ENCODE measurements at regions not wholly inside any gene's neighbourhood (a gene's known extent, or its start where the extent isn't known, plus 50 kb on each side); places are given as distances from the start of the nearest gene placed in this dataset.

GRCh38 chr3:177468331-177468730, 271.0 kb upstream of the TBL1XR1 start:
- no peak for TF ChIP-seq CTCF (IDR thresholded peaks at IDR 0.05; ENCODE audit: low read length, missing control alignments)
- no peak overlapping the region for H3K4me3 ChIP-seq (replicated peaks; ENCODE audit: low read depth, low read length)
- peak; percentile 89 for DNase-seq (ENCODE audit: low read depth)

- no peak overlapping the region for H3K4me3 ChIP-seq (replicated peaks; ENCODE audit: low read depth, low read length)
- peak; percentile 47 for DNase-seq (ENCODE audit: low read depth)
- no peak for TF ChIP-seq CTCF (IDR thresholded peaks at IDR 0.05; ENCODE audit: low read length, missing control alignments)
These were observed 271.5 kb upstream of the TBL1XR1 start for GRCh38 chr3:177468816-177469215.

GRCh38 chr3:177469216-177469615, 271.9 kb upstream of the TBL1XR1 start:
- no peak for DNase-seq (ENCODE audit: low read depth)
- TF ChIP-seq CTCF (IDR thresholded peaks at IDR 0.05; ENCODE audit: low read length, missing control alignments) = no peak
- H3K4me3 ChIP-seq (replicated peaks; ENCODE audit: low read depth, low read length) = no peak overlapping the region

- TF ChIP-seq CTCF (IDR thresholded peaks at IDR 0.05; ENCODE audit: low read length, missing control alignments) = no peak
- DNase-seq (ENCODE audit: low read depth) = no peak
- no peak overlapping the region for H3K4me3 ChIP-seq (replicated peaks; ENCODE audit: low read depth, low read length)
These were observed 273.1 kb upstream of the TBL1XR1 start for GRCh38 chr3:177470197-177470941.

GRCh38 chr3:177471733-177472480, 274.6 kb upstream of the TBL1XR1 start:
- no peak for TF ChIP-seq CTCF (IDR thresholded peaks at IDR 0.05; ENCODE audit: low read length, missing control alignments)
- DNase-seq (ENCODE audit: low read depth) = no peak
- H3K4me3 ChIP-seq (replicated peaks; ENCODE audit: low read depth, low read length) = no peak overlapping the region

- TF ChIP-seq CTCF (IDR thresholded peaks at IDR 0.05; ENCODE audit: low read length, missing control alignments) = no peak
- no peak for DNase-seq (ENCODE audit: low read depth)
These were observed 275.9 kb upstream of the TBL1XR1 start for GRCh38 chr3:177473184-177473583.

More at GRCh38 chr3:177473184-177473583, 275.9 kb upstream of the TBL1XR1 start:
- H3K4me3 ChIP-seq (replicated peaks; ENCODE audit: low read depth, low read length) = no peak overlapping the region

All from fibroblast of pulmonary artery (primary cell).